ENCODE measurements at regions not wholly inside any gene's neighbourhood (a gene's known extent, or its start where the extent isn't known, plus 50 kb on each side); places are given as distances from the start of the nearest gene placed in this dataset.

GRCh38 chr11:28592141-28592540, 484.0 kb downstream of the METTL15 start:
- no peaks in the 10 kb centered on the region for H3K27me3 Mint-ChIP-seq
- H4K20me1 ChIP-seq (ENCODE audit: control insufficient read depth, insufficient read depth, low read length, poor library complexity, severe bottlenecking) = no peaks in the 10 kb centered on the region
- ChIA-PET POLR2A (no interaction called here), CTCF (interaction anchor here (0.9 kb wide), 1 partner anchor 17 kb away, joined by 3 read pairs; no protein-coding TSS in a partner anchor)
- H3K4me1 Mint-ChIP-seq = no peaks in the 10 kb centered on the region
- no peak for DNase-seq
- no peak for ATAC-seq (ENCODE audit: low read depth)
- H3K36me3 ChIP-seq (replicated peaks in 1 of 2; ENCODE audit: control extremely low read depth in 1 of 2, control insufficient read depth in 1 of 2, extremely low read depth in 1 of 2, insufficient read depth in 2 of 2, low read length in 1 of 2) = no peaks in the 10 kb centered on the region
- H3K4me3 Mint-ChIP-seq = no peak overlapping the region
- H3K27ac Mint-ChIP-seq = no peak overlapping the region
- no peak overlapping the region for H3K4me2 ChIP-seq (replicated peaks; ENCODE audit: low read depth, low read length, poor library complexity, severe bottlenecking)
- no peak overlapping the region for H3K4me3 ChIP-seq (ENCODE audit: control extremely low read depth in 1 of 5, extremely low read depth in 1 of 5, insufficient read depth in 1 of 5, low read depth in 2 of 5, low read length in 4 of 5)
- no peaks in the 10 kb centered on the region for H3K9me3 ChIP-seq (ENCODE audit: control extremely low read depth in 1 of 3, control insufficient read depth in 2 of 3, insufficient read depth in 1 of 3, low read length in 2 of 3)
- TF ChIP-seq EZH2 (IDR thresholded peaks at IDR 0.05; ENCODE audit: borderline replicate concordance, insufficient read depth, low read depth, low read length, poor library complexity, severe bottlenecking) (no peak), CTCF (IDR thresholded peaks at IDR 0.05) (no peak)
- no peak overlapping the region for H3K9ac ChIP-seq (ENCODE audit: low read length)
- intact Hi-C loops (cut with micrococcal nuclease) = no loop called here
- H3K9me3 Mint-ChIP-seq (ENCODE audit: insufficient read depth) = no peaks in the 10 kb centered on the region
- H3K27me3 ChIP-seq (replicated peaks in 1 of 4; ENCODE audit: control extremely low read depth in 1 of 4, control insufficient read depth in 3 of 4, insufficient read depth in 4 of 4, low read length in 3 of 4) = no peaks in the 10 kb centered on the region
- no peaks in the 10 kb centered on the region for H3K79me2 ChIP-seq (ENCODE audit: control insufficient read depth, insufficient read depth, low read length)
- no peak overlapping the region for H2AFZ ChIP-seq (ENCODE audit: insufficient read depth, low read depth, low read length, poor library complexity, severe bottlenecking)
- no peaks in the 10 kb centered on the region for H3K4me1 ChIP-seq (ENCODE audit: control insufficient read depth in 2 of 2, insufficient read depth in 2 of 2, low read length in 2 of 2)
- H3K27ac ChIP-seq (ENCODE audit: low read length in 2 of 2) = no peak overlapping the region

DNA sequence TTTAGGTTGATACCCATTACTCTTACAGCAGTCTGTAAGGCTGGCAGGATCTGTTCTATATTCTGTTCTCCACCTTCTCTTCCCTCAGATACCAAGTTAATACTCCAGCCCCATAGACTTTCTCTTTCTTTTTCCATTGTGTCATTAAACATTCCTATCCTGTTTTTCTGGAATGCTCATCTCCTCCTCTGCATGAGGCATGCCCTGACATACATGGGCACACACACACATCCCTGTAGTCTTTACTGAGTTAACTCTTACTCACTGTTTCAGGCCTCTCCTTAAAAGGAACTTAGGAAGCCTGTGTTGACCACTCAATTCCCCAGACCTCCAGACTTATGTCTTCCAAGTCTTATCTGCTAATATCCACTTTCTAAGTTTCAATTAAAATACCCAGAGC, 476.8 kb downstream of the METTL15 start:
- ChIA-PET POLR2A (no interaction called here), CTCF (no interaction called here)
- no peaks in the 10 kb centered on the region for H3K4me1 ChIP-seq (ENCODE audit: control insufficient read depth in 2 of 2, insufficient read depth in 2 of 2, low read length in 2 of 2)

More for the DNA sequence above, 476.8 kb downstream of the METTL15 start:
- no peaks in the 10 kb centered on the region for H3K27me3 Mint-ChIP-seq
- Histone ChIP-seq H2AFZ (ENCODE audit: insufficient read depth, low read depth, low read length, poor library complexity, severe bottlenecking) (no peak overlapping the region), H4K20me1 (ENCODE audit: control insufficient read depth, insufficient read depth, low read length, poor library complexity, severe bottlenecking) (no peaks in the 10 kb centered on the region), H3K79me2 (ENCODE audit: control insufficient read depth, insufficient read depth, low read length) (no peaks in the 10 kb centered on the region), H3K4me3 (ENCODE audit: control extremely low read depth in 1 of 5, extremely low read depth in 1 of 5, insufficient read depth in 1 of 5, low read depth in 2 of 5, low read length in 4 of 5) (no peak overlapping the region), H3K36me3 (replicated peaks in 1 of 2; ENCODE audit: control extremely low read depth in 1 of 2, control insufficient read depth in 1 of 2, extremely low read depth in 1 of 2, insufficient read depth in 2 of 2, low read length in 1 of 2) (no peaks in the 10 kb centered on the region), H3K9ac (ENCODE audit: low read length) (no peak overlapping the region), H3K9me3 (ENCODE audit: control extremely low read depth in 1 of 3, control insufficient read depth in 2 of 3, insufficient read depth in 1 of 3, low read length in 2 of 3) (no peaks in the 10 kb centered on the region), H3K27me3 (replicated peaks in 1 of 4; ENCODE audit: control extremely low read depth in 1 of 4, control insufficient read depth in 3 of 4, insufficient read depth in 4 of 4, low read length in 3 of 4) (no peaks in the 10 kb centered on the region), H3K27ac (ENCODE audit: low read length in 2 of 2) (no peak overlapping the region), H3K4me2 (replicated peaks; ENCODE audit: low read depth, low read length, poor library complexity, severe bottlenecking) (no peak overlapping the region)
- DNase-seq = no peak
- H3K4me1 Mint-ChIP-seq = no peaks in the 10 kb centered on the region
- no peak overlapping the region for H3K27ac Mint-ChIP-seq
- H3K9me3 Mint-ChIP-seq (ENCODE audit: insufficient read depth) = no peaks in the 10 kb centered on the region
- TF ChIP-seq EZH2 (IDR thresholded peaks at IDR 0.05; ENCODE audit: borderline replicate concordance, insufficient read depth, low read depth, low read length, poor library complexity, severe bottlenecking) = no peak
- no peak for TF ChIP-seq CTCF (IDR thresholded peaks at IDR 0.05)
- H3K4me3 Mint-ChIP-seq = no peak overlapping the region
- no peak for ATAC-seq (ENCODE audit: low read depth)
- intact Hi-C loops (cut with micrococcal nuclease) = no loop called here

Measured in B cell (primary cell).